SK-MEL-5 (cell line): ENCODE measurements at regions not wholly inside any gene's neighbourhood (a gene's known extent, or its start where the extent isn't known, plus 50 kb on each side); places are given as distances from the start of the nearest gene placed in this dataset.
"Not testable (repeated sequence)": the region's sequence is repeated elsewhere in the genome, so short reads cannot be mapped to it uniquely, and the experiment has no call there.

Experiments used
- DNase-seq: peaks from one replicate; pipeline ENCODE4 v3.0.0-alpha.2; 2016; ENCODE audit warnings: low read depth, low spot score
- in situ Hi-C: cut with HindIII; loops from 2 replicates; pipeline ENCODE4 v1.10.0; 2016; ENCODE audit warnings: low sequenced_read_pairs, high pct_unique_total_duplicates, low pct_unique_long_range_greater_than_20kb

GRCh38 chr18:51248685-51249084, 51.2 kb upstream of the MEX3C start:
- no peak for DNase-seq
- in situ Hi-C loops = no loop called here

GRCh38 chr18:51250006-51250405, 52.5 kb upstream of the MEX3C start:
- in situ Hi-C loops = no loop called here
- no peak for DNase-seq

GRCh38 chr18:51250458-51251024, 53.1 kb upstream of the MEX3C start:
- DNase-seq = no peak
- in situ Hi-C loops = no loop called here

- in situ Hi-C loops = no loop called here
These were observed 54.1 kb upstream of the MEX3C start for GRCh38 chr18:51251625-51252024.

GRCh38 chr18:51253476-51253875, 56.0 kb upstream of the MEX3C start:
- DNase-seq = no peak
- in situ Hi-C loops = no loop called here

More at GRCh38 chr18:51251625-51252024, 54.1 kb upstream of the MEX3C start:
- DNase-seq = no peak

GRCh38 chr18:51255693-51256092, 58.2 kb upstream of the MEX3C start:
- in situ Hi-C loops = no loop called here
- DNase-seq = no peak

GRCh38 chr18:51257150-51257549, 59.7 kb upstream of the MEX3C start:
- in situ Hi-C loops = no loop called here
- DNase-seq = no peak

GRCh38 chr18:51260118-51260517, 62.6 kb upstream of the MEX3C start:
- in situ Hi-C loops = no loop called here

GRCh38 chr18:51266077-51266476, 68.6 kb upstream of the MEX3C start:
- DNase-seq, in situ Hi-C loops: not testable (repeated sequence)

More at GRCh38 chr18:51260118-51260517, 62.6 kb upstream of the MEX3C start:
- DNase-seq = no peak

- DNase-seq = no peak
- in situ Hi-C loops = no loop called here
These were observed 69.3 kb upstream of the MEX3C start for GRCh38 chr18:51266773-51267172.

GRCh38 chr18:51273437-51273836, 76.0 kb upstream of the MEX3C start:
- DNase-seq = peak; percentile 37
- in situ Hi-C loops = no loop called here

- DNase-seq = no peak
- in situ Hi-C loops = no loop called here
These were observed 78.4 kb upstream of the MEX3C start for GRCh38 chr18:51275712-51276476.

GRCh38 chr18:51278045-51278649, 80.7 kb upstream of the MEX3C start:
- peak; percentile 83 for DNase-seq
- in situ Hi-C loops = no loop called here

- no peak for DNase-seq
- in situ Hi-C loops = no loop called here
These were observed 82.0 kb upstream of the MEX3C start for GRCh38 chr18:51279367-51279984.

- in situ Hi-C loops = no loop called here
- DNase-seq = no peak
These were observed 90.5 kb upstream of the MEX3C start for GRCh38 chr18:51287818-51288508.

GRCh38 chr18:51288582-51288981, 91.1 kb upstream of the MEX3C start:
- DNase-seq = no peak
- in situ Hi-C loops = no loop called here

GRCh38 chr18:51290860-51291259, 93.4 kb upstream of the MEX3C start:
- no peak for DNase-seq

GRCh38 chr18:51300912-51301311, 103.4 kb upstream of the MEX3C start:
- no peak for DNase-seq
- in situ Hi-C loops = no loop called here

More at GRCh38 chr18:51290860-51291259, 93.4 kb upstream of the MEX3C start:
- in situ Hi-C loops = no loop called here
